ENCODE measurements at regions not wholly inside any gene's neighbourhood (a gene's known extent, or its start where the extent isn't known, plus 50 kb on each side); places are given as distances from the start of the nearest gene placed in this dataset.

GRCh38 chr6:6756526-6756925, 168.0 kb downstream of the LY86 start:
- 27% methylated on average over 3 of the region's 3 CpGs for WGBS (ENCODE audit: low lambda C conversion rate)
- Histone ChIP-seq H3K9me2 (no peaks in the 10 kb centered on the region), H4K20me1 (ENCODE audit: insufficient read depth) (no peaks in the 10 kb centered on the region), H2AFZ (ENCODE audit: low read depth) (no peak overlapping the region), H3K4me1 (ENCODE audit: control insufficient read depth in 1 of 2, insufficient read depth in 2 of 2, low read depth in 1 of 2, low read length in 1 of 2) (no peaks in the 10 kb centered on the region), H3K4me3 (ENCODE audit: low read depth in 2 of 2, low read length in 1 of 2) (no peak overlapping the region), H3K79me2 (ENCODE audit: insufficient read depth) (no peaks in the 10 kb centered on the region), H3K9ac (no peak overlapping the region), H3K4me2 (no peak overlapping the region), H3K9me3 (no peaks in the 10 kb centered on the region), H3F3A (replicated peaks; ENCODE audit: insufficient read depth) (no peaks in the 10 kb centered on the region), H3K27ac (ENCODE audit: low read depth in 2 of 2, low read length in 1 of 2) (no peak overlapping the region), H3K36me3 (replicated peaks in 1 of 2; ENCODE audit: control insufficient read depth in 1 of 2, insufficient read depth in 2 of 2, low read length in 1 of 2) (no peaks in the 10 kb centered on the region), H3K27me3 (ENCODE audit: insufficient read depth) (no peaks in the 10 kb centered on the region)
- DNase-seq, result no peak
- TF ChIP-seq, protein P1, sequence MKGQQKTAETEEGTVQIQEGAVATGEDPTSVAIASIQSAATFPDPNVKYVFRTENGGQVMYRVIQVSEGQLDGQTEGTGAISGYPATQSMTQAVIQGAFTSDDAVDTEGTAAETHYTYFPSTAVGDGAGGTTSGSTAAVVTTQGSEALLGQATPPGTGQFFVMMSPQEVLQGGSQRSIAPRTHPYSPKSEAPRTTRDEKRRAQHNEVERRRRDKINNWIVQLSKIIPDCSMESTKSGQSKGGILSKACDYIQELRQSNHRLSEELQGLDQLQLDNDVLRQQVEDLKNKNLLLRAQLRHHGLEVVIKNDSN (IDR thresholded peaks at IDR 0.05; ENCODE audit: borderline replicate concordance, low read depth), result no peak
- TF ChIP-seq JUND (IDR thresholded peaks at IDR 0.05) (no peak), GABPA (IDR thresholded peaks at IDR 0.05; ENCODE audit: low read depth) (no peak), PBX3 (IDR thresholded peaks at IDR 0.05) (no peak), ZBTB33 (IDR thresholded peaks at IDR 0.05; ENCODE audit: borderline replicate concordance, low read depth) (no peak), MXI1 (IDR thresholded peaks at IDR 0.05; ENCODE audit: low read depth, low read length) (no peak), TCF12 (IDR thresholded peaks at IDR 0.05) (no peak), MEF2A (IDR thresholded peaks at IDR 0.05; ENCODE audit: borderline replicate concordance, low read depth) (no peak), IRF3 (IDR thresholded peaks at IDR 0.05; ENCODE audit: low read depth, low read length) (no peak), FOSL2 (IDR thresholded peaks at IDR 0.05; ENCODE audit: borderline replicate concordance, low read depth) (no peak), EZH2phosphoT487 (IDR thresholded peaks at IDR 0.05; ENCODE audit: borderline replicate concordance, low read depth) (no peak), EP300 (IDR thresholded peaks at IDR 0.05; ENCODE audit: borderline replicate concordance in 1 of 2, low read depth in 1 of 2, low read length in 1 of 2) (no peak), RAD21 (IDR thresholded peaks at IDR 0.05; ENCODE audit: low read length) (no peak), MAX (IDR thresholded peaks at IDR 0.05; ENCODE audit: low read depth) (no peak), FOXM1 (IDR thresholded peaks at IDR 0.05; ENCODE audit: low read depth) (no peak), NFIC (IDR thresholded peaks at IDR 0.05; ENCODE audit: borderline replicate concordance) (no peak), RXRA (IDR thresholded peaks at IDR 0.05; ENCODE audit: borderline replicate concordance, low read depth) (no peak), SIN3A (IDR thresholded peaks at IDR 0.05; ENCODE audit: borderline replicate concordance, low read depth, low read length) (no peak)
- TF ChIP-seq, protein P2, sequence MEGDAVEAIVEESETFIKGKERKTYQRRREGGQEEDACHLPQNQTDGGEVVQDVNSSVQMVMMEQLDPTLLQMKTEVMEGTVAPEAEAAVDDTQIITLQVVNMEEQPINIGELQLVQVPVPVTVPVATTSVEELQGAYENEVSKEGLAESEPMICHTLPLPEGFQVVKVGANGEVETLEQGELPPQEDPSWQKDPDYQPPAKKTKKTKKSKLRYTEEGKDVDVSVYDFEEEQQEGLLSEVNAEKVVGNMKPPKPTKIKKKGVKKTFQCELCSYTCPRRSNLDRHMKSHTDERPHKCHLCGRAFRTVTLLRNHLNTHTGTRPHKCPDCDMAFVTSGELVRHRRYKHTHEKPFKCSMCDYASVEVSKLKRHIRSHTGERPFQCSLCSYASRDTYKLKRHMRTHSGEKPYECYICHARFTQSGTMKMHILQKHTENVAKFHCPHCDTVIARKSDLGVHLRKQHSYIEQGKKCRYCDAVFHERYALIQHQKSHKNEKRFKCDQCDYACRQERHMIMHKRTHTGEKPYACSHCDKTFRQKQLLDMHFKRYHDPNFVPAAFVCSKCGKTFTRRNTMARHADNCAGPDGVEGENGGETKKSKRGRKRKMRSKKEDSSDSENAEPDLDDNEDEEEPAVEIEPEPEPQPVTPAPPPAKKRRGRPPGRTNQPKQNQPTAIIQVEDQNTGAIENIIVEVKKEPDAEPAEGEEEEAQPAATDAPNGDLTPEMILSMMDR (IDR thresholded peaks at IDR 0.05), result no peak
- TF ChIP-seq, protein P3, sequence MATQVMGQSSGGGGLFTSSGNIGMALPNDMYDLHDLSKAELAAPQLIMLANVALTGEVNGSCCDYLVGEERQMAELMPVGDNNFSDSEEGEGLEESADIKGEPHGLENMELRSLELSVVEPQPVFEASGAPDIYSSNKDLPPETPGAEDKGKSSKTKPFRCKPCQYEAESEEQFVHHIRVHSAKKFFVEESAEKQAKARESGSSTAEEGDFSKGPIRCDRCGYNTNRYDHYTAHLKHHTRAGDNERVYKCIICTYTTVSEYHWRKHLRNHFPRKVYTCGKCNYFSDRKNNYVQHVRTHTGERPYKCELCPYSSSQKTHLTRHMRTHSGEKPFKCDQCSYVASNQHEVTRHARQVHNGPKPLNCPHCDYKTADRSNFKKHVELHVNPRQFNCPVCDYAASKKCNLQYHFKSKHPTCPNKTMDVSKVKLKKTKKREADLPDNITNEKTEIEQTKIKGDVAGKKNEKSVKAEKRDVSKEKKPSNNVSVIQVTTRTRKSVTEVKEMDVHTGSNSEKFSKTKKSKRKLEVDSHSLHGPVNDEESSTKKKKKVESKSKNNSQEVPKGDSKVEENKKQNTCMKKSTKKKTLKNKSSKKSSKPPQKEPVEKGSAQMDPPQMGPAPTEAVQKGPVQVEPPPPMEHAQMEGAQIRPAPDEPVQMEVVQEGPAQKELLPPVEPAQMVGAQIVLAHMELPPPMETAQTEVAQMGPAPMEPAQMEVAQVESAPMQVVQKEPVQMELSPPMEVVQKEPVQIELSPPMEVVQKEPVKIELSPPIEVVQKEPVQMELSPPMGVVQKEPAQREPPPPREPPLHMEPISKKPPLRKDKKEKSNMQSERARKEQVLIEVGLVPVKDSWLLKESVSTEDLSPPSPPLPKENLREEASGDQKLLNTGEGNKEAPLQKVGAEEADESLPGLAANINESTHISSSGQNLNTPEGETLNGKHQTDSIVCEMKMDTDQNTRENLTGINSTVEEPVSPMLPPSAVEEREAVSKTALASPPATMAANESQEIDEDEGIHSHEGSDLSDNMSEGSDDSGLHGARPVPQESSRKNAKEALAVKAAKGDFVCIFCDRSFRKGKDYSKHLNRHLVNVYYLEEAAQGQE (IDR thresholded peaks at IDR 0.05; ENCODE audit: low read depth, low read length), result no peak
- ChIA-PET POLR2A (no interaction called here), CTCF (interaction anchor here (0.6 kb wide), 1 partner anchor 12 kb away, joined by 3 read pairs; no protein-coding TSS in a partner anchor)

Data from SK-N-SH (cell line).